LNCaP clone FGC (cell line): ENCODE measurements at regions not wholly inside any gene's neighbourhood (a gene's known extent, or its start where the extent isn't known, plus 50 kb on each side); places are given as distances from the start of the nearest gene placed in this dataset.

ENCODE experiments used
- DNase-seq: peaks from one replicate; pipeline ENCODE4 v3.0.0-alpha.2; 2011; ENCODE audit warnings: low read depth
- H3K4me3 ChIP-seq: 2 replicates; pipeline ENCODE4 v1.5.1; 2011; ENCODE audit warnings: mild to moderate bottlenecking, low read depth, low read length, control low read depth
- TF ChIP-seq, protein P1 (sequence below): IDR thresholded peaks from 2 replicates; pipeline ENCODE4 v1.5.1; 2012; ENCODE audit warnings: mild to moderate bottlenecking; ENCODE audit not compliant: control insufficient read depth, insufficient read depth; ENCODE audit errors: extremely low read depth

GRCh38 chr3:188041193-188041592 is 112.8 kb upstream of the LPP start:
- DNase-seq = no peak
- no peak overlapping the region for H3K4me3 ChIP-seq
- TF ChIP-seq, protein P1, sequence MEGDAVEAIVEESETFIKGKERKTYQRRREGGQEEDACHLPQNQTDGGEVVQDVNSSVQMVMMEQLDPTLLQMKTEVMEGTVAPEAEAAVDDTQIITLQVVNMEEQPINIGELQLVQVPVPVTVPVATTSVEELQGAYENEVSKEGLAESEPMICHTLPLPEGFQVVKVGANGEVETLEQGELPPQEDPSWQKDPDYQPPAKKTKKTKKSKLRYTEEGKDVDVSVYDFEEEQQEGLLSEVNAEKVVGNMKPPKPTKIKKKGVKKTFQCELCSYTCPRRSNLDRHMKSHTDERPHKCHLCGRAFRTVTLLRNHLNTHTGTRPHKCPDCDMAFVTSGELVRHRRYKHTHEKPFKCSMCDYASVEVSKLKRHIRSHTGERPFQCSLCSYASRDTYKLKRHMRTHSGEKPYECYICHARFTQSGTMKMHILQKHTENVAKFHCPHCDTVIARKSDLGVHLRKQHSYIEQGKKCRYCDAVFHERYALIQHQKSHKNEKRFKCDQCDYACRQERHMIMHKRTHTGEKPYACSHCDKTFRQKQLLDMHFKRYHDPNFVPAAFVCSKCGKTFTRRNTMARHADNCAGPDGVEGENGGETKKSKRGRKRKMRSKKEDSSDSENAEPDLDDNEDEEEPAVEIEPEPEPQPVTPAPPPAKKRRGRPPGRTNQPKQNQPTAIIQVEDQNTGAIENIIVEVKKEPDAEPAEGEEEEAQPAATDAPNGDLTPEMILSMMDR = no peak

GRCh38 chr3:188041895-188042294 is 112.1 kb upstream of the LPP start:
- TF ChIP-seq, protein P1 = no peak
- H3K4me3 ChIP-seq = no peak overlapping the region
- DNase-seq = no peak

GRCh38 chr3:188042466-188042865 is 111.5 kb upstream of the LPP start:
- TF ChIP-seq, protein P1 = no peak
- no peak overlapping the region for H3K4me3 ChIP-seq
- DNase-seq = no peak

GRCh38 chr3:188043891-188044290 is 110.1 kb upstream of the LPP start:
- TF ChIP-seq, protein P1 = no peak
- DNase-seq = no peak
- no peak overlapping the region for H3K4me3 ChIP-seq

GRCh38 chr3:188046561-188047211 is 107.3 kb upstream of the LPP start:
- no peak for DNase-seq
- TF ChIP-seq, protein P1 = no peak
- H3K4me3 ChIP-seq = no peak overlapping the region

- TF ChIP-seq, protein P1 = no peak
- H3K4me3 ChIP-seq = no peak overlapping the region
- DNase-seq = no peak
Observed at GRCh38 chr3:188047536-188047935, 106.4 kb upstream of the LPP start.

- DNase-seq = no peak
- TF ChIP-seq, protein P1 = no peak
- H3K4me3 ChIP-seq = no peak overlapping the region
Observed at GRCh38 chr3:188049606-188050530, 104.1 kb upstream of the LPP start.
